CD4-positive, alpha-beta T cell treated with Interferon gamma for 1 hour (primary cell): ENCODE measurements at regions not wholly inside any gene's neighbourhood (a gene's known extent, or its start where the extent isn't known, plus 50 kb on each side); places are given as distances from the start of the nearest gene placed in this dataset.

Experiments
- DNase-seq: peaks from one replicate; pipeline ENCODE4 v3.0.0-alpha.2; 2020

DNA sequence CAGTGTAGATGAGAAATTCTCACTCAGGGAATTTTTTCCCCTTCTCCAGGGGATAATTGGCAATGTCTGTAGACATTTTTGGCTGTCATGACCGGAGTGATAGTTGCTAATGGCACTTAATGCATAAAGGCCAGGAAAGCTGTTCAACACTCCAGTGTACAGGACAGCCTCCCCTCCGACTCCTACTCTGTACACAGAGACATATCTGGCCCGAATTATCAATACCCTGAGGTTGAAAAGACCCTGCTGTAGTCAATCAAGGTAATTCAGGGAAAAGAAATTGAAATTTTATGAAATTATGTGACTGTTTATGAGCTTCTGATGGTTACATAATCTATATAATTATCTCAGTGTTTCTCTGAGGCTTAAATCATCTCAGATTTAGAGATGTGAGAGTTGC, 720.7 kb downstream of the OLFM4 start:
- no peak for DNase-seq

DNA sequence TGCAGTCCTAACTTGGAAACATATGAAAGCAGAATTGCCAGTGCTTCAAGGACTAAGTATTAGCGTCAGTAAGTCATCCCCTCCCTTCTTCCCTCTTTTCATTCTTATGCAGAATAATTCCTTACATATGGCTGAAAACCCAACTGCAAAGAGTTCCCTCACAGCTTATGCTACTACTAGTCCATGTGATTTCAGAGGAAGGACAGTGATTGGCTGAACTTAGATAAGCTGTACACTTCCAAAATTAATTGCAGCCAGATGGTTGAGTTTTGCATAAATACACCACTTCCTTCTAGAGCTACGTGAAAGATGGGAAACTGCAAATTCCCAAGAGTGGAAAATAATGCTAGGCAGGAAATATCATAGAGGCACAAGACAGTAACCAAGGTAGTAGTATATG, 730.4 kb downstream of the OLFM4 start:
- DNase-seq = no peak

- no peak for DNase-seq
These were observed 747.2 kb downstream of the OLFM4 start for GRCh38 chr13:53775807-53776206.

GRCh38 chr13:53778937-53779336, 750.3 kb downstream of the OLFM4 start:
- no peak for DNase-seq

- DNase-seq = no peak
These were observed 753.3 kb downstream of the OLFM4 start for GRCh38 chr13:53781941-53782340.

DNA sequence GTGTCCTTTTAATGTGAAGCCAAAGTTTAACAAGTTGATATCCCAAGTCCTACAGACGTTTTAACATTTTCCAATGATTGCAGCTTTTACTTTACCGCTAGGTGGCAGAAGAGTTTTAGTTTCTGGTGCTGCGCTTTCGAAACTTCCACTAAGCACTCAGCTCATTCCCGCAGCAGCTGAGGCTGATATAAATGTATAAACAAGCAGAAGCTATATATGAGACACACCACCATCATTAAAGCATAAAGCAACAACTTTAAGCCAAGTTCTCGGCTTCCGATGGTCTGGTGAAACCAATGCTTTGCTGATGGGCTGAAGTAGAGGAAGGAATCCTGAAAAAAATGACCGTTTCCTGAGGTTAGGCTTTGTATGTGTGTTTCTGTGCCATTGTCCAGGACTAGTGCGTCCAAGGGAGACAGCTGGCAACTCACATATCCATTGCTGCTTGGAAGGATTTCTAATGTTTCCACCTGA, 753.9 kb downstream of the OLFM4 start:
- DNase-seq = no peak

DNA sequence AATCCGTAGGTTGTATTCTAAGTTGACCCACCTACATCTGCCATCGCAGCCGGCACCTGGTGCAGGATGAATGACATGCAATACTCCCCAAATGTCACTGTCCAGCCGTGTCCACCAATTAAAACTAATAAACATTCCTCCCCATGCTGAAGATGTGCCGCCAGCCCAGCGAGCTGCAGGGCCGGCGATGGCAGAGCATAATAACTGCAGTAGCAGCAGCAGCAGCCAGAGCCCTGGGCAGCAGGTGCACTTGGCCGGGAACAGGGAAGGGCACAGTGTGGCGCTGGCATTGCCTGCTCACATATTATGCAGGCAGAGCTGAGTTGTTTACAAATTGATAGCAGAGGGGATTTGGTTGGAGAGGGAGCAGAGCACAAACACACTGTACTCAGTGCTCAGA, 754.9 kb downstream of the OLFM4 start:
- DNase-seq = no peak

DNA sequence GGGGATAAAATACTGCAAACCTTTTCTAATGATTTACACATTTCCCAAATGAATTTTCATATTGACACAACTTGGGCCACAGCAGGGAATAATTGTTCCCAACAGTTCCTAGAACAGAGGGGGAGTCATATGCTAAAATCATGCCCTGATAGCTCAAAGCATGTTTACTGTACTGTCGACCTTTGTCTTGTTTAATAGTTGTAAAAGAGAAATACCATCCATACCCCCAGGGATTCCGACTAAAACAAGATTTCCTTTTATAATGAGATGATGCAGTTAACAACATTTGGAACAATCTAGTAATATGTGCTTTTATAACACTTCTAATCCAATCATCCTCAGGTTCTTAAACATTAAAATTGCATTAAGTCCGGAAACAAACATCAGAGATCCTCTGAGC, 759.7 kb downstream of the OLFM4 start:
- no peak for DNase-seq

DNA sequence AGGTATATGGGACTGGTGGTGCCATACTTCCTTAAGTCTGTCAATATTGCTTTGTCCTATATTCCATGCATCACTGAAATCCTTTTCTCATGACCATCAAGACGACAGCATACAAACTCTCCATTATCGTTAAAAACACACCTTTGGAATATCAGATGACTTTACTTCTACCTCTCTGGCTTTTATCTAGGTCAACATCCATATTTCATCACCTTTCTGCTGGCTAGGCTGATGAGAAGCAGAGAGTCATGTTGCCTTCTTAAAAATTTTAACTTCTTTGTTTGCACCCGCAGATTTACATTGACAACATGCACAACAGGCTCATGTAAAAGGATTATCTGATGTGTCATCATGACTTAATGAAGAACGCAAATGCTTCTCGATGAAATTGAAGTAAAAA, 771.4 kb downstream of the OLFM4 start:
- DNase-seq = no peak

GRCh38 chr13:53807251-53807834, 778.7 kb downstream of the OLFM4 start:
- no peak for DNase-seq

- DNase-seq = no peak
These were observed 793.0 kb downstream of the OLFM4 start for GRCh38 chr13:53821632-53822031.

GRCh38 chr13:53822136-53822535, 793.5 kb downstream of the OLFM4 start:
- no peak for DNase-seq

DNA sequence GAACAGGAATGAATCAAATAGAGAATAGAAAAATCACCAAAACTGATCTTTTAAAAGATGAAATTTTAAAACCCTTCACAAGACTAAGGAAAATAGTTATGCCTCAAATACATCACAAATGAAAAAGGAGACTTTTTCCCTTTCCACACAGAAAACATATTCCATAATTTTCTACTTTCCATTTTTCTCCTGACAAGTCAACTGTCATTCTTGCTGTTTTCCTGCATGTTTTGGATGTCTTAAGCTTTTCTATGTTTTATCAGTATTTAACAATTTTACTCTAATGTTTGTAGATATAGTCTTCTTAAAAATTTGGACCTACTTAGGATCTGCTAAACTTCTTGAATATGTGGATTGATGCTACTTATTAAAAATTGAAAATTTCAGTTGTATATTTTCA, 810.8 kb downstream of the OLFM4 start:
- DNase-seq = no peak

DNA sequence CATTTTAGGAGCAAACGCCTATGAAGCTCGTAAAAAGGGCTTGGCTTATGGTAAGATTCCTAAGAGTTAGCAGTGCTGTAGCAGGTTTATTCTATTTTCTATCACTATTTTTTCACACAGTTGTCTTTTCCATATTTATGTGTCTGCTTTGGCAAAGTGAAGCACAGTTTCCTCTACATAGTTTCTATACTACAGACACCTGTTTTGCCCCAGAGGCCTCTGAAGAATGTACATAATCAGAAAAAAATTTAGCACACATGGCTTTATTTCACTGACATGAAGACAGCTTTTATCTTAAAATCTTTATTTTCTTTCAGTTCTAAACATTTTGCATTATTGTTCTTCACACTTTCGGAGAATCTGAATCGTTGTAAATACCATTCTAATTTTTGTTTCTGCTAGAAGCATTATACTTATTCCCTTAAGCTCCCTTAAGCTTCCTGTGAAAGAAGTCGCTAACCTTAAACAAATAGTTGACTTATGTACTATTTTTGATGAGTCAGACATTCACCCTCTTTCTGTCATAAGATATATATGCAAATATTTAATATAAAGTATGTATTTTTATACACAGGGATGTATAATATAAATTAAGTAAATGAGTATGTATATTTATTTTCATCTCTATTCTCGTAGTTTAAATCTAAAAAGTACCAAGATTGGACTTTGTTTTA, 816.0 kb downstream of the OLFM4 start:
- no peak for DNase-seq

DNA sequence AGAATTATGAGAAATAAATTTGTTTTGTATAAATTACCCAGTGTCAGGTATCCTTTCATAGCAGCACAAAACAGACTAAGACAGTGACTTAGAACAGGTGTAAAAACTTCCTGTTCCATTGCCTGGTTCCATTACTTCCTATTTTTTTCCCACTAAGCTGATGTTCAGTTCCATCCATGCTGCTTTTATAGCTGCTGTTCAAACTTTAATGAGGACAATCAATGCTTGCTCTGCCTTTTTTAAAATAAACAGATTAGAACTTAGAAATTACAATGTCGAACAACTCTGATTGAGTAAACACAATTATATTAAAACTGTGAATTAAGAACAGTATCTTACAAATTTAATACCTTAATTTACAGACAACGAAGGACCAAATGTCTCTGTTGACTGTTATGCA, 818.9 kb downstream of the OLFM4 start:
- DNase-seq = no peak

DNA sequence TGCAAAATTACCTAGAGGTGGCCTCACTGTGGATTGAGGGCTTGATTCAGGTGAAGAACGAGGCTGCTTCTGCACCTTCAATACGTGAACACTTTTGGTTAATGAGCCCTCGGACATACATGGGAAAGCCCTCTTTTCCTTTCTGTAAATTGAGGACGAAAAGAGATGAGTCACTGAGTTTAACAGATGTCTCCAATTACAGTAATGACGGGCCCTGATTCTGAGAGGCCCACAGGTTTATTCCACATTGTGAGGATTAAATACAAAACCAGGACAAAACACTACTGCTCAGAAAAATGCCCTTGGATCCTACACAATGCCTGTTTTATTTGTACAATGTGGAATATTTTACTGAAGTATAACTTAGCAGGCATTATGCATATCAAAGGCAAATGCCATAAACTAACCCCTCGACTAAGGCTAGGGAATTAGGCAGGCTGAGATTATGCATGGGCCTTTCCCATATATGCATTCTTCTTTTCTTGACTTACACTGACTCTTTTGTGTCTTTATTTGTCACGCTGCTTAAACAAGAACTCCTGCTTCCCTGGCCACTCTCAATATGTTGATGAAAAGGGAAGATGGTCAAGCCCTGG, 819.9 kb downstream of the OLFM4 start:
- no peak for DNase-seq

DNA sequence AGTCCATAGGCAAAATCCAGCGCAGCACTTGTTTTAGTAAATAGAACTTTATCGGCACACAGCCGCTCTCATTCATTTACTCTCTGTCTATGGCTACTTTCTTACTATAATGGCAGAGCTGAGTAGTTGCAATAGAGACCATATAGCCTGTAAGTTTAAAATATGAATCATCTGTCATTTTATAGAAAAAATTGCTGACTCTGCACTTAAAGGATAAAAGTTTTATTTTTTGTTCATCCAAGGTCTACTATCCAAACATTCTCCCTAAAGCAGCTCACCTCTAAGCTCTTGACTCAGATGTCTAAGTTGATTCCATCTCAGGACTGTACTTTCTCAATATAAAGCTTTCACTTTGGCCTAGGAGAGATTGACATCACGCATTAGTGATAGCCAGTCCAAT, 825.7 kb downstream of the OLFM4 start:
- DNase-seq = no peak

DNA sequence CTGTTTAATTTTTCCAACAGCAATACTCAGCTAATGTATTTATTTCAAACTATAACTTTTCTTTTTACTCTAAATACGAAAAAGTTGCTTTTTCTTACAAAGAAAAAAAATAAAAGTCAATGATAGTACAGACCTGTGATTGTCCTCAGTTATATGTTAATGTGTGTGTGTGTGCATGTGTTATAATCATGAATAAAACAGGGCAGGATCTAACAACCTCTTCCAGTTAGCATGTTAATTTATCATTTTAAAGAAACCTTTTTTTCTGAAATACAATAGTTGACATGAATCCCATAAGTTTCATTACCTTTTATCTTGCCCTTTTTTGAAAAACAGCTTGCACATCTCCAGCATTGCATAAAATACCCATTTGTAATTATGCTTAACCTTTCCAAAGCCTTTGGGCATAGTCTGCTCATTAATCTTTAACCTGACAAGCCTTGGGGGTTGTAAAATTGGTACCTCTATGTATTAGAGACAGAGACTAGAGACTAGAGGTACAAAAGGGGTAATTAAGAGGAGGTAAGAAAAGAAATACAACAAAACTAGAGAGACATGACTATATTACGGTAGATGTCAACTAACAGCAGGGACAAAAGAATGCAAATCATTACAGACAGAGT, 828.1 kb downstream of the OLFM4 start:
- DNase-seq = no peak

DNA sequence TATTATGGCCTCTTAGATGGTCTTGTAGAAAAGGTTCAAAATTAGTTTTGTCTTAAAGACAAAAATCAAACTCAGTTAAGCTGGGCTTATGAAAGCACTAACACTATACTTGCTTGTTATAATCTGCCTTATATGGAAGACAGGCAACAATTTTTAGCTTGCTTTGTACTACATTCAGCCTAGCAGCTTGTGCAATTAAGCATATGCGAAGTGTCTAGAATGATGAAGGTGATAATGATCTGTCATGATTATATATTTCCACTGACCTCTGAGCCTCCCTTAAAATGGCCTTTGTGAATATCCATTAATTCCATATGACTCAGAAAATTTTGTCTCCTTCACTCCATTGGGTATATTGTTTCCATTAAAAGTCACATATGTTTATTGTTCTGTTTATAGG, 834.9 kb downstream of the OLFM4 start:
- DNase-seq = no peak

- no peak for DNase-seq
These were observed 844.9 kb downstream of the OLFM4 start for GRCh38 chr13:53873558-53873957.

DNA sequence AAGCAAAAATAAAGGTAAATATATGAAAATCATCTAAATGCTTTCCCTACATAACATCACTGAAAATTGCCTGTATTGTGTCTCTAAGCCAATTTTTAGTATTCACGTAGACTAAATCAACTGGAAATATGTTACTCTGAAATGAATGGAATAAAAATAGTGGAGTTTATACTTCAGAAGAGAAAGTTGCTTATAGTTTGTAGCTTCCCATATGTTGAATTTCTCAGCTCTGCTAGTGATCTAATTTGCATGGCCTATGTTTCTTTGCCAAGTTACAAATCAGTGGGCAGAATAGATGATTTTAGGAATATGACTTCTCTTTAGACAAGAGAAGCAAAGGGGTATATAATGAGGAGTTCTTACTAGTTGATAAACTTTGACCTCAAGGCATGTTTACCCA, 850.2 kb downstream of the OLFM4 start:
- no peak for DNase-seq

DNA sequence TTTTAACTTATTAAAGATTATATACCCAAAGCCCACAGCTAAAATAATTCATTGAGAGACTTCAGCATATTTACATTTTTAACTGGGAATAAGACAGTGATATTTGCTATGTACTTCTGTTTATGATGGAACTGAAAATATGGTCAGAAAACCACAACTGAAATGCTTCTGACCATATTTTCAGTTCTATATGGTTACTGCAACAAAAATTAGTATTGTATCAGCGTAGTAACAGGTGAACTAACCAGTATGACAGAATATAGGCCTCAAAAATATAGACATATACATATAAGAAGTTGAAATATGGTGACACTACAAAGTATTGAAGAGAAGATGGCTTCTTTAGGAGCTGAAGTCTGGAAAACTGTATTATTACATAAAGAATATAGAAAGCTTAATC, 857.4 kb downstream of the OLFM4 start:
- DNase-seq = no peak

- DNase-seq = no peak
These were observed 862.1 kb downstream of the OLFM4 start for GRCh38 chr13:53890696-53891095.

DNA sequence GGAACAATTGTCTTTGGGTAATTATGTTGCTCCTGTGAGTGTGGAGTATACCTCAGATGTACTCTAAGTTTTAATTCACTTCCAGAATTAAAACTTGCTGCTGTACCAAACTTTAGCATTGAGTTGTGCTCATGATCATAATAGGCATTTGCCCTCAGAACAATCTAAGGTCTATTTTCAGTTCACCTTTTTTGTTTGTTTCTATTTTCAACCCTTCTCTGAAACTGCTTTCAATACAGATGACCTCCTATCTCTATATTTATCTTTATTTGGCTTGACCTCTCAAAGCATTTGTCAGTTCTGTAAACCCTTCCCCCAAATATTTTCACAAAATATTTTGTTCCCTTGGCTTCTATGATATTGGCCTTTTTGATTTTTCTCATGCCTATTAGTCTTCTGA, 873.0 kb downstream of the OLFM4 start:
- no peak for DNase-seq
